Mesothelial cell of epicardium (in vitro differentiated cells): ENCODE measurements at regions not wholly inside any gene's neighbourhood (a gene's known extent, or its start where the extent isn't known, plus 50 kb on each side); places are given as distances from the start of the nearest gene placed in this dataset.

ENCODE experiments used
- DNase-seq, 2 experiments: peaks; one replicate each; pipeline ENCODE4 v3.0.0; 2021; ENCODE audit warnings: low spot score in 2 of 2; ENCODE audit not compliant: unreplicated experiment in 2 of 2
- H3K27ac Mint-ChIP-seq: 2 replicates; pipeline ENCODE4 v1.8.0; 2021; ENCODE audit warnings: mixed read lengths
- H3K27me3 Mint-ChIP-seq: 2 replicates; pipeline ENCODE4 v1.8.0; 2021; ENCODE audit warnings: low read depth, mixed read lengths
- H3K36me3 Mint-ChIP-seq: 2 replicates; pipeline ENCODE4 v1.8.0; 2021; ENCODE audit warnings: mixed read lengths
- H3K4me1 Mint-ChIP-seq: 2 replicates; pipeline ENCODE4 v1.8.0; 2021; ENCODE audit warnings: mixed read lengths
- H3K4me3 Mint-ChIP-seq: 2 replicates; pipeline ENCODE4 v1.8.0; 2021; ENCODE audit warnings: mild to moderate bottlenecking, moderate library complexity, mixed read lengths
- H3K9me3 Mint-ChIP-seq: 2 replicates; pipeline ENCODE4 v1.8.0; 2021; ENCODE audit warnings: mixed read lengths
- TF ChIP-seq, protein P1 (sequence below): fragments of 200-600 bp; sonication (generic); IDR thresholded peaks from one replicate; pipeline ENCODE4 v1.5.0; 2021; ENCODE audit warnings: antibody characterized with exemption; ENCODE audit not compliant: unreplicated experiment

DNA sequence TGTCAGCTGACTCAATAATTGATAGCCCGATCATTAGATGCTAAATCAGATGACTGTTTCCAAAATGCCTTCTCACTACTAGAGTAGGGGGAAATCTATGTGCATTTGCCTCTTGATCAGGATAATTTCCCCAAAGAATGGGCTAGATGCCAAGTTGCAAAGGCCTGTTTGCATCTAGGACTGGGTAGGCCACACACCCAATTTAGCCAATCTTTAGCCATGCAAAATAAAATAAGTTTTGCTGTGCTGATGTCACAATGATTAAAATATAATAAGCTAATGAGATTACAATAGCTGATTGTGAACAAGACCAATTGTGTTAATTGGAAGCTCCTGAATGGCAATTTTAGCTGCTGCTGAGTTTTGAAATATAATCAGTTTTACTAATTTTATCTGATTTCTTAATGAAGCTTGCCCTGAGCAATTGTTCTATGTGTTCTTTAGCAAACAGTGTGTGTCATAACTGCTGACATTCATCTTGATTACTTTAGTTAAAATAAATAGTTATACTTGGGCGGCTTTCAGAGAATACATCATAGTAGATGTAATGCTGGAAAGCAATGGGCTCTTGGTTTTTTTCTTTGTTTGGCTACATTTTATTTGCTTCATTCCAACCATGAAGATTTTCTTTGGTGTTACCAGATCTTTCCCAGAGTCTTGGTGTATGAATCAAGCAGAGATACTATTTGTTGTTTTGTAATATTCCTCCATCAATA, 973.2 kb upstream of the SLC35B3 start:
- Mint-ChIP-seq H3K4me1 (peaks cover 29% of the 10 kb centered on the region), H3K9me3 (peaks cover 10% of the 10 kb centered on the region), H3K27me3 (no peaks in the 10 kb centered on the region), H3K27ac (no peak overlapping the region), H3K36me3 (no peaks in the 10 kb centered on the region), H3K4me3 (no peak overlapping the region)
- TF ChIP-seq, protein P1, sequence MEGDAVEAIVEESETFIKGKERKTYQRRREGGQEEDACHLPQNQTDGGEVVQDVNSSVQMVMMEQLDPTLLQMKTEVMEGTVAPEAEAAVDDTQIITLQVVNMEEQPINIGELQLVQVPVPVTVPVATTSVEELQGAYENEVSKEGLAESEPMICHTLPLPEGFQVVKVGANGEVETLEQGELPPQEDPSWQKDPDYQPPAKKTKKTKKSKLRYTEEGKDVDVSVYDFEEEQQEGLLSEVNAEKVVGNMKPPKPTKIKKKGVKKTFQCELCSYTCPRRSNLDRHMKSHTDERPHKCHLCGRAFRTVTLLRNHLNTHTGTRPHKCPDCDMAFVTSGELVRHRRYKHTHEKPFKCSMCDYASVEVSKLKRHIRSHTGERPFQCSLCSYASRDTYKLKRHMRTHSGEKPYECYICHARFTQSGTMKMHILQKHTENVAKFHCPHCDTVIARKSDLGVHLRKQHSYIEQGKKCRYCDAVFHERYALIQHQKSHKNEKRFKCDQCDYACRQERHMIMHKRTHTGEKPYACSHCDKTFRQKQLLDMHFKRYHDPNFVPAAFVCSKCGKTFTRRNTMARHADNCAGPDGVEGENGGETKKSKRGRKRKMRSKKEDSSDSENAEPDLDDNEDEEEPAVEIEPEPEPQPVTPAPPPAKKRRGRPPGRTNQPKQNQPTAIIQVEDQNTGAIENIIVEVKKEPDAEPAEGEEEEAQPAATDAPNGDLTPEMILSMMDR = no peak
- DNase-seq = no peak

DNA sequence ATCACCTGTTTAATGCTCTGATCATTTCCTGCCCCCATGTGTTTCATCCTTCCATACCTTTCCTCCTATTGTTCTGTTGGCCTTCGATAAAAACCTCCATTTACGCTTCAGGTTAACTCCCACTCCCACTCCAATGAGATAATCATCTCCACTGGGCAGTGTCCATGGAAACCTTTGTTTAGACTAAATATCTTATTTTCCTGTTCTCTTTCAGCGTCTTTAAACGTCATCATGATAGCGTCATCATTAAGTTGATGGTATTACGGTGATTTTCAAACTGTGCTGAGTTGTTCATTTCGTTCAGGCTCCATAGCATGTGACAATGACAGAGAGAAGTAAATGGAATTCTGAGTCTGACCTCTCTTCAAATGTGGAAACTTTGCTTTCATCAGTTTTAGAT, 970.5 kb upstream of the SLC35B3 start:
- Mint-ChIP-seq H3K4me3 (no peak overlapping the region), H3K36me3 (no peaks in the 10 kb centered on the region), H3K27me3 (no peaks in the 10 kb centered on the region), H3K4me1 (peaks cover 37% of the 10 kb centered on the region), H3K9me3 (no peaks in the 10 kb centered on the region), H3K27ac (no peak overlapping the region)
- TF ChIP-seq, protein P1 = no peak
- DNase-seq = no peak

DNA sequence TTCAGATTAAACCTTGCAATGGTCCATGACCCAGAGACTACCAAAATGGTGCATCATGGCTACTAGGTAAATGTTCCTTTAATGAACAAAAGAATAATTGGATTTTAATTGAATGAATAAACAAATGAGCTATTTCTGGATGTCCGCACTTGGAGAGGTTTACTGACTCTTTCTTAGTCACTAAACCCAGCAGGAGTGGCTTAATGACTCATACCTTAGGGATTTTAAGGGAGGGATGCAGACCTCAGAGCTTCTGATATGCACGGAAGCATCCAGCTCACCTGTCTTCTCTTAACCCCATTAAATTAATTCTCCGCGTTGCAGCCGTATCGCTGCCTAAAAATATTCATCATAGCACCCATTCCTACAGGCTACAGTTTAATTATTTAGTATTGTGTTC, 970.0 kb upstream of the SLC35B3 start:
- TF ChIP-seq, protein P1 = no peak
- no peaks in the 10 kb centered on the region for H3K36me3 Mint-ChIP-seq
- H3K9me3 Mint-ChIP-seq = no peaks in the 10 kb centered on the region
- no peaks in the 10 kb centered on the region for H3K27me3 Mint-ChIP-seq
- no peak overlapping the region for H3K27ac Mint-ChIP-seq
- H3K4me3 Mint-ChIP-seq = no peak overlapping the region
- H3K4me1 Mint-ChIP-seq = peaks cover 35% of the 10 kb centered on the region
- DNase-seq = no peak

DNA sequence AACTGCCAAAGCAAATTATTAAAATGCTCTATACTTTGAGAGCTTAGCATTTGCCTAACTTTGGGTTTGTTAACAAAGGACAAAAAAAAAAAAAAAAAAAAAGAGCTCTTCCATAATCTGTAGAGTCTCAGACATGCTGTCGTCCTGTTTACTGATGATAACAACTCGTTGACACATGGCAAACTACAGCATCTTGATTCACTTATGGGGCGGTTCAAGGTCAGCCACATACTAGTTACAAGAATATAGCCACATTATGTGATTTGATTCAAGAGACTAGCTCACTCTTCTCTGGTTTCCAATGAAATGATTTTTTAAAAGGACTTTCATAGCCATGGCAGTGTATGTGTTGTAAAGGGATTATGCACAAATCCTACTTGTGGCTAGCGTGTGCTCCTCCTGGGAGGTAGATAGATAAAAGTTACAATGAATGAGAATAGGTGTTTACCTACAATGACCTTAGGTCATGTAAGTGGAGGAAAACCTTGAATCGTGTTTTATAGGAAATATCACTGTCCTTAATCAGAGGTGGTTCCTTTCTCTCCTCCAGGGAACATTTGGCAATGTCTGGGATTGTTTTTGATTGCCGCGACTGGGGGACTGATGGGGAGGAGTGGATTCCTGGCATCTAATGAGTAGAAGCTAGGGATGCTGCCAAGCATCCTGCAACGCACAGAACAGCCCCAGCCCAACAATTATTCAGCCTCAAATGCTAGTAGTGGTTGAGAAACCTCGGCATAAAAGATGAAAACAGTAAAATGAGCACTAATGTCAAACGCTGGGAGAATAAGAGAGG, 969.2 kb upstream of the SLC35B3 start:
- Mint-ChIP-seq H3K4me1 (peaks cover 34% of the 10 kb centered on the region), H3K27ac (no peak overlapping the region), H3K4me3 (no peak overlapping the region), H3K9me3 (no peaks in the 10 kb centered on the region), H3K36me3 (no peaks in the 10 kb centered on the region), H3K27me3 (no peaks in the 10 kb centered on the region)
- TF ChIP-seq, protein P1 = no peak
- DNase-seq = no peak

DNA sequence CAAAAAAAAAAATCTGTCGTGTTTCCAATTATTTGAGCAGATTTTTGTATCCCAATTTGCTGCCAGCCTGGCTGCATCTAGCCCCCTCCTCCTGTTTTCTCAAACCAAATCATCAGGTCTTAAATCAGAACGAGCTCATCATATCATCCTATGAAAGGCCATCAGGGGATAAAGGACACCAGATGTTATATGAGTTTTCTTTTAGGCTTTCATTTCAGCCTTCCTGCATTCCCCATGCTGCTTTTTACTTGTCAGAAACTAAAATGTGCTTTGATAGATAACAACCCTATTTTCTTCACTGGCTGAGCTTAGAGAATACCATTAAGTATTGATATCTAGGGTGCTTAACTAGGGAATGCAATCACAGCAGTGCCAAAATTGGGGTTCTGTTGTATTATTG, 968.4 kb upstream of the SLC35B3 start:
- DNase-seq = no peak
- H3K9me3 Mint-ChIP-seq = no peaks in the 10 kb centered on the region
- no peak overlapping the region for H3K27ac Mint-ChIP-seq
- peaks cover 27% of the 10 kb centered on the region for H3K4me1 Mint-ChIP-seq
- no peaks in the 10 kb centered on the region for H3K27me3 Mint-ChIP-seq
- no peak overlapping the region for H3K4me3 Mint-ChIP-seq
- H3K36me3 Mint-ChIP-seq = no peaks in the 10 kb centered on the region
- TF ChIP-seq, protein P1 = no peak
